CD4-positive, alpha-beta T cell treated with Interleukin-10 for 1 hour (primary cell): ENCODE measurements at regions not wholly inside any gene's neighbourhood (a gene's known extent, or its start where the extent isn't known, plus 50 kb on each side); places are given as distances from the start of the nearest gene placed in this dataset.

Experiments
- DNase-seq: peaks from one replicate; pipeline ENCODE4 v3.0.0-alpha.2; 2020

DNA sequence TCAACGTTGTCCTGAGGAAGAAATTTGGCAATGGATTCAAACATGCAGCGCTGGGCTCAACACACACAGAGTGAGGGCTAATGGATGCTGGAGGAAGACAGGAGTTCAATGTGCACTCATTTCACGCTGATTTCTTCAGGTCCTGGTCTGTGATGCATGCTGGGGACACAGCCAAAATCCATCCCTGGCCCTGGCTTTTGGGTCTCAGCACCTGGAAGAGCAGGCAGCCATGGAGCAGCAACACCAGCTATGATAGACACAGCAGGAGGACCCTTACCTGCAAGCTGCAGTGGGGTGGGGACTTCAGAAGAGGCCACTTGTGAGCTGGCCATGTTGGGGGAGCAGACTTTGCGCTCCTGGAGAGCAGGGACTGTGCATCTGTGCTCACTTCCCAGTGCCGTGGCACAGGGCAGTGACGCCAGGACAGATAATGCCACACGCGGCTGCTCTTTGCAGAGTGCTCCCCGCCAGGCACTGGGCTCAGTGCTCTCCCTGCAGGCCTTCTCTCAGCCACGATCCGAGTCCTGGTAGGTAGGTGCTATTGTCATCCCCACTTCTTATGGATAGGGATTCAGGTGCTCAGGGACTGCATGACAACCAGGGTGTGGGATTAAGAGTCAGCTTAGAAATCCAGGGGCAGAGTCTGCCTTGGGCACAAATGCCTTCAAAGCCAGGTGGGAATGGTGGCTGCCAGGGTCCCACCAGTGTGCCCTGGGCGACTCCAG is 138.8 kb upstream of the UNC5B start:
- no peak for DNase-seq

DNA sequence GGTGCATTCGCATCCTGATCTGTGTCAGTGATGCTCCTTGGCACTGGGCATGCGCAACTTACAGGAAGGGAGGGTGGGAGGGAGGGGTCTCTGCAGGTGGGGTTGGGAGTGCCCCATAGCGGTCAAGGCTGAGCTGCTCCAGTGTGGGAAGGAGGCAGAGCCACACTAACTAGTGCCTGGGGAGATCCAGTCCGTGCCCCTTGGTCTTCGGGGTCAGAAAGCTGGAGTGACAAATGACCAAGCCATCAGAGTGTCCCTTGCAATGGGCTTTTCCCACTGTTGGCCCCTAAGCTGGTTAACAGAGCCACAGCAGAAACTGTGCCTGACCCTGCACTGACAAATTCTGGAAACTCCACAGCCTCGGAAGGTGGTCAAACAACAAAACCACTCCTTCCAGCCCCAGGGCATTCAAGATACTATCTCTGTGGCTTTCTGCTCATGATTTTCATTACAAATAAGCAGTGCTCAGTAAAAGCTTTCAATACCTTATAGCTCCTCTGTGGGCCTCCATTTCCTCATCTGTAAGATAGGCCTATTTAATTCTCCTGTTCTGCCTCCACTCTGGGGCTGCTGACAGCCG is 138.1 kb upstream of the UNC5B start:
- no peak for DNase-seq

DNA sequence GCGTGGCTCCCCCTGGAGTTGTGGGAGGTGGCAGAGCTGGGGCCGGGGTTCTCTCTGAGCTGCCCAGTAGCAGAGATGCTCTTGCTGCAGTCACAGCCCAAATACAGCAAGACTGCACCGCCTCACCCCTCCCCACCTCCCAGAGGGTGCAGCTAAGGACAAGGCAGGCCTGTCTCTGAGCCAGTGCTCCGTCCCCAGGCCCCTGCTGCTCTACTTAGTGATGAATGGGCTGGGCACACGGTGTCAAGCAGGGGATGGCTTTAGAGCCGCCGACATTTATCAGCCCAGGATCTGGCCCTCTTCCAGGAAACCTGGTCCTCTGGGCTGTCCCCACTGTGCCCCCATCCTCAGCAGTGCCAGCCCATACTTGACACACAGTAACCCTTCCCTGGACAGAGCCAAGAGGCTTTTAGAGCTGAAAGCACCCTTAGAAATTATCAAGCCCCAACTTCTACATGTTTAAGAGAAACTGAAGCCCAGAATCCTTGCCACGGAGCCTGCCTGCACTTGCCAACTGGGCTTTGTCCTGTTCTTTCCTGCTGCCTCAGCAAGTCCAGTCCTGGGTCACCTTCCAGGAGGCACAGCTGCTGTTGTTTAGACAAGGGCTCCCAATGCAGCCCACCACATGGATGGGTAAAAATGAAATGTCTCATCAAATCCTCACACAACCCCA is 137.1 kb upstream of the UNC5B start:
- no peak for DNase-seq

DNA sequence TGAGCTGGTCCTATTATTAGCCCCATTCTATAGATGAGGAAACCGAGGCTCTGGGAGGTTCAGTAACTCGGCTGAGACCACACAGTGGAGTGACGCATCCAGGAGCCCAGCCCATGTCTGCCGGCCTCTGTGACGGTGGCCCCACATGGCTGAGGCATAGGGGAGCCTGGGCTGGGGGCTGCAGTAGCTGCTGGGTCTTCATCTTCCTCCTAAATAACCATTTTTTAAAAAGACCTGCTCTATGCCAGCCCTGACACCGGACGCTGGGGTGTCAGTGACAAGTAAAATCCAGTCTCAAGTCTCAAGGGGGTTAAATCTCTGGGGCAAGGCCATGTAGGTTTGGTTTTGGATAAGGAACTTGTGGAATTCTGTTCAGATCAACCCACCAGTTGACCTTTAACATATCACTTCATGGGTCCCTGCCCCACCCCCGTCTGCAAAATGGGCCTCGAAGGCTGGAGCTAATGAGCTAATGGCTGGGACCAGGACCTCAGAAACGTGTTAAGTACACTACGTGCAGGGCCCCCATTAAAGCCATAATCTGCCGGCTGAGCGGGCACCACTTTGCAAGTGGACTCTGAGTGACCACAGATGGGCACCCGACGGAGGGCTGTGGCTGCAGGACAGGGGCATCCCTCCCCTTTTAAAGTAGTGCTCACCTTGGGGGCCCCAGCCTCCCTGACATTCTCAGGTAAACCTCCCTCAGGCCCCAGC is 136.5 kb upstream of the UNC5B start:
- no peak for DNase-seq

DNA sequence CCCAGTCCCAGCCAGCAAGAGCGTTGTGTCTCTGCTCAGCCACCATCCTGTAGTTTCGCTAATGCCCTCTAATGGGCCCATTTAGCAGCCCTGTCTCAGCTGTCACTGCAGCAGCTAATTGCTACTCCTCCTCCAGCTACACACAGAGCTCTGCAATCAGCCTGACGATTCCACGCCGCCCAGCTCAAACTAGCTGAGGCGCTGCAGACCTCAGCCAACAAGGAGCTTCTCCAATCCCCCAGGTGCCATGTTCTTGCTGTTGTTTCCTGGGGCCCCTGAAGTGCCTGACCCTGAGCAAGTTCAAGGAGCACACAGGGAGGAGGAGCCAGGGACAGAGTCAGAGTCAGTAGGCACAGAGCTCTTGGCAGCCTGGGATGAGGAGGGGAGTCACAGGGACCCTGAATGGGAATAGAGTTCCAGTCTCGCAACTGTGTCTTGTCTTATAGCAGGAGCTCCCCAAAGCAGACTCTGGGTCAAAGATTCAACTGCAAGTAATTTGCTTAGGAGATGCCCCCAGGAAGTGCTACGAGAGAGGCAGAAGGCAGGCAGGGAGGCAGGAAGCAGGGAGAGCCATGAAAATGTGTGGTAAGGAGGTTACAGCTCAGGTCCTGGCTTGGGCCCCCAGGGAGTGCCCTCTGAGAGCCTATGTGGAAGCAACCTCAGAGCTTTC is 135.8 kb upstream of the UNC5B start:
- no peak for DNase-seq

DNA sequence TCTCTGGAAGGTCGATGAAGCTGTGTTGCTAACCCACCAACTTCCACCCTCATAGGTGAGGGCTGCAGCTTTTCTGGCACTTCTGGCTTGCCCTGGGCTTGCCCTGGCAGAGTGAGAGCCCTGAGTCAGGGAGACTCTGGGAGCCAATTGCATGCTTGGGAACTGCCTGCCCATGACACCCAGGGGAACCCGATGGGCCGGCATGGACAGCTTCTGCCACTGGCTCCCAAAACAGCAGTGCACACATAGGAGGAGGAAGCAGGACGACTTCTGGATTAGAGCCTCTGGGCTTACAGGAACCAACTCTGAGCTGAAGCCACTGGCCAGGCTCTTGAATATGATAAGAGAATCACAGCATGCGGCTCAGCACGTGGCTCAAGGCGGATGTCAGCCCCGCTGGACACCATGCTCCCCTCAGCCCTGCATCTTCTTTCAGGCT is 135.2 kb upstream of the UNC5B start:
- DNase-seq, result no peak

DNA sequence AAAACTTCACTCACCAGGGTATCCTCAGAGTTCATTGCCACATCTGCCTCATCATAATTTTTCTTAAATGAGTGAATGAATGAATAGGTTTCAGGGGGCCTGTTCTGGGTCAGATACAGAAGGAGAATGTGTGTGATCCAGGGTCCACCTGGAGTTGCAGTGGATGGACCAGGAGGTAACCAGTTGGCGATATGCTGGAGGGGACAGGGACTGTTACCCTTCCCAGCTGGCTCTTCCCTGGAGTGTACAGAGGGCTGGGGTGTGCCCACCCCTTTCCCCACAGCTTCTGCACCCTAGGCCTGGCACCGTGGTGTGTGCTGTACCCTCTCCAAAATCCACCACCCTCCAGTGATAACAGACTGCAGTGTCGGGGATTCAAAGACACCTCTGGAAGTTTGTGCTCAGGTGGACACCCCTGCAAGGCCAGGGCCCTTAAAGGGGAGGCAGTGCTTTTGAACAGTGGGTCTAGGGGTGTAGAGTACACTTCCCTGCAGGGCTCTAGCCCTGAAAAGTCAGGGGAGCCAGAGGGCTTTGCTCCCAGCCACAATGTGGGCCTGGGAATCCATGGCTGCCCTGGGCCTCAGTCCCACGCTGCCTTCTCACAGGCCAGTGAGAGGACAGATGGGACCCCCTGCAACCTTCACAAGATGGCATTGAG is 134.4 kb upstream of the UNC5B start:
- DNase-seq, result no peak

DNA sequence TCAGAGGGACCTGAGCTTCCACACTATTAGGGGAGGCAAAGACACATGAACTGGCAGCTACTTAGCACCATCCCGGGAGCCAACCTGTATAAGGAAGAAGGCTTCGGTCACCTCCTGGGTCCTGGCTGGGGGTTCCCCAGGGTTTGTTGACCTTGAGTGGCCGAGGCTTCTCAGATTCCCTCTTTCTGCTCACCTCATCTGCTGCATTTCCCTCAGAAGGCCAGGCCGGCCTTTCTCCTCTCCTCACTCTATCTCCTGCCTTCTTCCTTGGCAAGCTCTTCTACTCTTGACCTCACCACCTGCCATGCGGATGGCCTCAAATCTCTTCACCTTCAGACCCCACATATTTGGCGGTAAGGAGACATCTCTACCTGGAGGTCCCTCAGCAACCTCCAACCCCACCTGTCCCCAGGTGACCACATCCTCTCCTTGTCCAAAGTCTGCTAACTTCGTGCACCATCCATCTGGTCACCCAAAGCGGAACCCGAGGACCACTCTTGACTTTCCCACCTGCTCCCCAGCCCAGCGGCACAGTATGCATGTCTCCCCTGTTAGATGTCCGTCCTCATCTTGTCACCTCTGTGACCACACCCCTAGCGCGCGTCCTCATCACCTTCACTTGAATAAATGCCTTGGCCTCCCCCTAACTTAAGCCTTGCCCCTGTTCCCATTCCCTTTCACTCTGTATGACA is 133.8 kb upstream of the UNC5B start:
- no peak for DNase-seq

DNA sequence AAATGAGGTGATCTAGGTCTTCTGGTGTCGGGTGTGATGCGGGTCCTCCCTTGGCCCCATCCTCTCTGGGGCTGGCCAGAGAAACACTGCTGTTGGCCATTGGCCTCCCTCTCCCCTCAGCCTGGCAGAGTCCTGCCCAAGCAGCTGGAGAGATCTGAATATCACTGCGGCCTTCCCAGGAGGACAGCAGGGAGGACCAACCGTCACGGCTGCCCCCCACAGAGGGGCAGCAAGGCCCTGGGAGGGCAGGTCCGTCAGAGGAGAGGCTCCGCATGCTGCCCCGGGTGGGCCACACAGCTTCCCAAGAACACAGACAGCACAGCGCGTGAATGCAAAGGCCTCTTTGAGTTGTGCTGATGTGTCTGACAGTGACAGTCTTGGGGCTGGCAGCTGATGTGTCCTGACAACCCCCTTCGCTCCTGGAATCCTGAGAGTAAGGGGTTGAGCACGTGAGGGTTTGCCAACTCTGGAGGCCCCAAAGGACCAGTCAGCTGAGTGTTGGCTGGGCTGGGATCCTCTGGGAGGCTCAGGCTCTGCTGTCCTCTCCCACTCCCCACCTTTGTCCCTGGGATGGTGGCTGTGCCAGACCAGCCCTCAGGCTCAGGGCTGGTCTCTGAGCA is 132.5 kb upstream of the UNC5B start:
- DNase-seq, result no peak

DNA sequence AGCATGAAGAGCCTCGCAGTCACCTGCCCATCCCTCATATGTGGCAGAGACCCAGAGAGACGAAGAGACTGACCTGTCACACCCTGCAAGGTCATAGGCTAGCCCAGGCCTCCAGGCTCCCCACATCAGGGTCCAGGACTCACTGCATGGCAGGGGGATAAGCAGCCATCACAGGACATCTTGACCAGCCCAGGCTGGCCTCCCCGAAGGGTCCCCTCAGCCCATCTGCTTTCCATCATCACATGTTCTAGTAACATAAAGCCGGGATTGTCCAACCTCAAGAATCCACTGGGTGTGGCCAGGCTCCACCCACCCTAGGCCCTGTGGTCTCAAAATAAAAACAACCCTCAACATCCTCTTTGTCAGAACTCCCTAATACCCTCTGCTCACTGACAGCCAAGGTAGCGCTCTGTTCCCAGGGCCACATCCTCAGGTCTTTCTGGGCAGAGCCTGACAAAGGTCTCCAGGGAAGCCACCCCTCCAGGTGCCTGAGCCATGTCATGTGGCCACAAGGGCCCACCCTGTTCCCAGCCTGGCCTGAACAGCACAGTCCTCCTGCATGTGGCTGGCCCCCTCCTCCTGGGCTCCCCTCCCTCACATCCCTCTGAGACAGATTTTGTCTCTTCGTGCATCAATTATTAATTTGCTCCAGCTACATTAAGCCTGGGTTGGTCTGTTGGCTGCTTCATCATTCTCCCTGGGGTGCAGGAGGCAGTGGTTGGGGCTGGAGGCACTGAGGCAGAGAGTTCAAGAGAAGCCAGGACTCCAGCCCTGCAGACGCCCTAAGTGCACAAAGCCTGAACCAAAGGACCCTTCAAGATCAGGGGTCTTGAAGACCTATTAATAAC is 131.8 kb upstream of the UNC5B start:
- no peak for DNase-seq

DNA sequence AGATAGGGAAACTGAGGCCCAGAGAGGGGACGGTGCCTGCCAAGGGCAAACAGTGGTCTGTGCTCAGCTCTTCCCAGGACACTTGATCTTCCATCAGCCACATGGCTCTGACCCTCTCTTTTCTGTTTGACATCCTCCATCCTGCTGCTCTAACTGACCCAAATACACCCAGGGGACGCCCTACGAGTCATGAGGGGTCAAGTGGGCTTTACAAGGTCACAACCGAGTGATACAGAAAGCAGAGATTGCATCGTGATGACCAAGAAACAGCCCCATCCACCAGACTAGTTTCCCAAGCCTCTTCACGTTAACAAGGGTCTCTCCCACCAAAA is 131.2 kb upstream of the UNC5B start:
- DNase-seq, result no peak

DNA sequence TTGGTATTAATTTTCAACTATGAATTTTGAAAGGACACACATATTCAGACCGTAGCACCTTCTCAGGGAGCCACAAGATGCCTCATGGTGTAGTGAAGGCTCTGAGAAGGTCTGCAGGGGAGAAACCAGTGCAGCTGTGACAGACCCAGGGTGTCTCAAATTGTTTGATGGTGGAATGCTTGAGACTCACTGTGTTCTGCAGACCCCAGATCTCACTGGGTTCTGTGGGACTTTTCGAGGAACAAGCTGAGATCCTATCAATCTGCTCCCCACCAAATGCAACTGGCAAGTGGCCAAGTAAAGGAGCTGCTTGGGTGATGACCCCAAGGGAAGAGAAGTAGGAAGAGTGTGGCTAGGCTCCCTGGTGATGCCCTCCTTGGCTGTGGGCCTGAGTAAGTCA is 130.5 kb upstream of the UNC5B start:
- no peak for DNase-seq

DNA sequence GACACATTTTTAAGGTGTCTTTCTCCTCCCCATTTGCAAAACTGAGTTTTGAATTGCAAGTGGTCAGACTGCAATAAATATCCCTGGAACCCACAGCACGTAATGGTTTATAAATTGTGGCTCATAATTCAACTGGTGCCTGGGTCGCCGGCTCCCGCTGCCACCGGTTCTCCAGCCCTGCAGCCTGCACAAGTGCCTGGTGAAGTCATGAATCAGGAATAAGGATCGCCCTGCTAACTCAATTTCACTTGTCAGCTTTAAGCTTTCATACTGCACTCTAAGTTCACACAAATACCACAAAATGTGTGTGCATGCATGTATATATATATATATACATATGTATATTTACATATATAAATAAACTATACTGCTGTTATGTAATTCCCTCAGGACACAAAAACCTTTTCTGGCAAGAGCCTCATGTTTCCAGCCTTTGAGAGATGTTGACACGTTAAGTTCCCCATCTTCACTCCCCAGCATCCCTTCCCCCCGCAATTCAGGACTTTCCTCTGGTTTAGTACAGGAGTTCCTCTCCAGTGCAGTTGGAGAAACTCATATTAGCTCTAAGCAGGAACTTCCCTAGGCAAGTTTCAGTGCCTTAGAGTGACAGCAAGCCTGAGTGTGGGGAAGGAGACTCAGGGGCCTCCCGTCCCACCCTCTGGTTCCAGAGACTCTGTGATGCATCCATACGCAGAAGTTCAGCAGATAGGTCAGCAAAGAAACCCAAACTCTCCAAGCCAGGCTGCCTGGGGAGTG is 129.2 kb upstream of the UNC5B start:
- no peak for DNase-seq

DNA sequence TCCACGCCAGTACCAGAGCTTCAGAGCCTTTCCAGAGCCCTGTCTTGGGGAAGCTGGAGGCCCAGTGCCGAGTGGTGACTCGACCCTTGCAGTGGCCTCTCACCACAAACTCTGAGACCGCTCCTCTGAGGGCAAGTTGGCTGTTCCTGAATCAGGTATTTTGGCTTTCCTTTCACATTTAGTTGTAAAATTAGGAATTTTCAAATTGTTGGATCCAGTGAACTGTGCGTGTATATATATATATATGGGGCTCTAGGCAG is 128.7 kb upstream of the UNC5B start:
- no peak for DNase-seq

DNA sequence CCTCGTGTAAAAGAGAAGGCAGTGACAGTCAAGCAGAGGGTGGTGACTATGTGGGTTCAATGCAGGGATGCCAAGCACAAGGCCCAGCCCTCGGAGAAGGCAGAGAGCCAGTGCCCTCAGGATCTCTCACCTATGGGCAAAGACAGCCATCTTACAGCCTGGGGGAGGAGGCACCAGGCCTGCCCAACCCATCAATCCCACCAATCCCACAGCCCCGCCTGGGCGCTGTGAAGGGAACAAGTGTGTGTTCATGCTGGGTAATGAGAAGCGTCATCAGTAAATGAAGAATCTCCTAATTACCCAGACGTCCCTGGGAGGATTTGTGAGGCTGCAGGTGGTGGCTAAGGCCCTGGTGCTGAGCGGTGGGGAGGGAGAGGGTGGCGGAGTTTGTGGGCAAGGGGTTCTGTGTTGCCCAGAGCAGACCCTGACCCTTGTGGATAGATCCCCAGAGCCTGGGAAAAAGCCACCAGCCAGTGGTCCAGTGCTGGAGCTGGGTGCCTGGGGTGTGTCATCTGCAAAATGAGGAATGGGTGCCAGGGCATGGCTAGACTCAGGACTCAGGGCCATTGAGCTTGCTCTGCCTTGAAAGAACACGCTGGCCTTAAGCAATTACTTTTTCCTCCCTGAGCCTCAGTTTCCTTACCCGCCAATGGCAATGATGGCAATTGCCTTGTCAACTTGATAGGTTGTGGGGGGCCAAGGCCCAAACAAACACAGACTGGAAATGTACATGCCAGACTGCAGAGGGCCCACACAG is 128.1 kb upstream of the UNC5B start:
- DNase-seq, result no peak

DNA sequence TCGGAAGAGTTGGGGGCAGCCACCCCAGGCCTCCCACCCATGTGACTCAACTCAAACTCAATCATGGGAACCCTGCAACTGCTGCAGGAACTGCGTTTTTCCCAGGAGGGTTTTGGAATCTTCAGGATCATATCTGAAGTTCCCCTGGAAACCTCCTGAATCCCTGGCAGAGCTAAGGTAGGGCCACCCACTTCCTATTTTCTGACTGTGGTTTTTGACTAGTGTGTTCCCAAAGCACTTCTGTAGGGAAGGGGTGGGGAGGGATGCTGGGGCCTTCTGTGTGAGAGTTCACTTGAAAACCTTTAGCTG is 127.6 kb upstream of the UNC5B start:
- DNase-seq, result no peak

DNA sequence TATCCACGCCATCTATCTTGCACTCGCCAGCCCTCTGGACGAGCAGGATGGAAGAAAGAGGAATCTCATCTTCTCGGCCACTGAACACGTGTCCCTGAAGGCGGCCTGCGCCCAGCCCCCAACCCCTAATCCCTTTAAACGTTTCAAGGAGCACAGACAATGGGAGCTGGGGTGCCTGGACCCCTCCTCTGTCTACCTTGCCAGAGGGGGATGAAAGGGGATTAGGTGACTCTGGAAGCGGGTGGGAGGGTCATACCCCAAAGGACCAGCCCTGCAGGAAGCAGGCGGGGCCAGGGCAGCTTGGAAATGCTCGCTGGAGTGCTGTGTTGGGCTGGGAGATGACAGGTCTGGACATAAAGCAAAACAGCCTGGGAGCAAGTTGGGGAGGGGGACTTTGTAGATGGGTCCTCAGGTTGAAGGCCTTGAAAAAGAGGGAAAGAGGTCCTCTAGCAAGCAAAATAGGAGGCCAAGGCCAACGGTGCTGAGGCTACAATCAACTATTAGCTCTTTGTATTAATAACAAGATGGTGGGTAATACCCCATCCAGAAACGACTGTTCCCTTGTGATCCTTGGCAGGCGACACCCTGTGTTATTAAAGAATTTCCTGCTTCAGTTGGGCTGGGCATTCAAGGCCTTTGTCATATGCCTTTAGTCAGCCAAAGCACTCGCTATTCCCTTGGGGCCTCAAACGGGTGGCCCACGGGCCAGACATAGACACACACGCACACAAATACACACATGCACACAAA is 126.5 kb upstream of the UNC5B start:
- DNase-seq, result no peak

DNA sequence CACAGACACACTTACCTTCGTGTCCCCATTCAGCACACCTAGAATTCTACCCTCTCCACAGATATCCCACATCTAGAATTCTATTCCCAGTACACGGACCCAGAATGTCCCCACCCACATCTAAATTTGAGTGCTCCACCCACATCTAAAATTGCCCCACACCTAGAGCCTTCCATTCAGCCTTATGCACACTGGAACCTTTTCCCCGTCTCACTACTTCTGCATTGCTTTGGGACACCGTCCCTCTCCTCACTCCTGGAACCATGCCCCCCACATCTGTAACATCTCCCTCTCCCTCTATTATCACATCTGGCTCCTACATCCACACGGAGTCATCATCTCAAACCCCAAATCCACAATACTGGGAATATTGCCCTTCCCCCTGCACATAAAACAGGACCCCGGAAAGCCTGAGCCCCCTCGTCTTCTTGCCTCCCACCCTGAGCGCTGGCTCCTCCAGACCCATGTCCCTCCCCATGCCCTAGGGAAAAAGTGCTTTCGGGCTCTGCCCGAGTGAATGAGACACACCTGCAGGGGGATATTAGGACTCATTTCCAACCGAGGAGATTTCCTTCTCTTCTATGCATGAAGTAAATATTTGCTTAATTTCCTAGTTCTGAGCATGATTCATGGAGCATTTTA is 125.8 kb upstream of the UNC5B start:
- no peak for DNase-seq
